Hepatocyte (in vitro differentiated cells): ENCODE measurements at regions not wholly inside any gene's neighbourhood (a gene's known extent, or its start where the extent isn't known, plus 50 kb on each side); places are given as distances from the start of the nearest gene placed in this dataset.

Source experiments
- EZH2 ChIP-seq: fragments of 200-600 bp; sonication (generic); IDR thresholded peaks from 2 replicates; pipeline ENCODE4 v1.6.1; 2016; ENCODE audit warnings: antibody characterized with exemption, mild to moderate bottlenecking, borderline replicate concordance
- EZH2phosphoT487 ChIP-seq: fragments of 200-600 bp; sonication (generic); IDR thresholded peaks from one replicate; pipeline ENCODE4 v1.6.1; 2018; ENCODE audit warnings: antibody characterized with exemption, mild to moderate bottlenecking, low read depth, moderate library complexity; ENCODE audit not compliant: unreplicated experiment, severe bottlenecking
- TF ChIP-seq, protein P1 (sequence below): fragments of 200-600 bp; sonication (generic); IDR thresholded peaks from 2 replicates; pipeline ENCODE4 v1.5.1; 2016; ENCODE audit warnings: antibody characterized with exemption, mild to moderate bottlenecking; ENCODE audit not compliant: poor library complexity

DNA sequence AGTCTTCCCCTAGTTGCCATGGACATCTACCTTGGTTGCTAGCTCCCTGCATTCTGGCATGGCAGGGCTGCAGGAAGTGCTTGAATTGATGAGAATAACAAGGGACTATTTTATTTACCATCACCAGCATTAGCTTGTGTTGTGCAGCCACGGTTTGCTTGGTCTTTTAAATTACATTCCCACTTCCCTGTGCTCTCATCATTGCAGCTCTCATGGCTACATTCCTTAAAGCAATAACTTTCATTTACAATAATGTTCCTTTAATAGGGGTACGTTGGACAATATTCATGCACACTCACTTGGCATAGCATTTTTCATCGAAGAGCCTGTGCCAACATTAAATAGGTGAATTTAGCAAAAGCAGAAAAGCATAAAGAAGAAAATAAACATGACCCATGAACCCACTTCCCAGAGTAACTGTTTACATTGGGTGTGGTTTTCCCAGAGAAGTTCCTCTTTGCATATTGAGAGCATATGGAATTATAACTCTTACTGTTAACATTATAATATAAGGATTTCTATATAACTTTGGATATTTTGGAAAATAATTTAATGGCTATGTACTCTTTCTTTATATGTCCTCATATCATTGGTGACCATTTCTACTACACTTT lies 113.2 kb upstream of the VWC2 start:
- TF ChIP-seq EZH2 (no peak), EZH2phosphoT487 (no peak)
- TF ChIP-seq, protein P1, sequence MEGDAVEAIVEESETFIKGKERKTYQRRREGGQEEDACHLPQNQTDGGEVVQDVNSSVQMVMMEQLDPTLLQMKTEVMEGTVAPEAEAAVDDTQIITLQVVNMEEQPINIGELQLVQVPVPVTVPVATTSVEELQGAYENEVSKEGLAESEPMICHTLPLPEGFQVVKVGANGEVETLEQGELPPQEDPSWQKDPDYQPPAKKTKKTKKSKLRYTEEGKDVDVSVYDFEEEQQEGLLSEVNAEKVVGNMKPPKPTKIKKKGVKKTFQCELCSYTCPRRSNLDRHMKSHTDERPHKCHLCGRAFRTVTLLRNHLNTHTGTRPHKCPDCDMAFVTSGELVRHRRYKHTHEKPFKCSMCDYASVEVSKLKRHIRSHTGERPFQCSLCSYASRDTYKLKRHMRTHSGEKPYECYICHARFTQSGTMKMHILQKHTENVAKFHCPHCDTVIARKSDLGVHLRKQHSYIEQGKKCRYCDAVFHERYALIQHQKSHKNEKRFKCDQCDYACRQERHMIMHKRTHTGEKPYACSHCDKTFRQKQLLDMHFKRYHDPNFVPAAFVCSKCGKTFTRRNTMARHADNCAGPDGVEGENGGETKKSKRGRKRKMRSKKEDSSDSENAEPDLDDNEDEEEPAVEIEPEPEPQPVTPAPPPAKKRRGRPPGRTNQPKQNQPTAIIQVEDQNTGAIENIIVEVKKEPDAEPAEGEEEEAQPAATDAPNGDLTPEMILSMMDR, result no peak
